ENCODE measurements at regions not wholly inside any gene's neighbourhood (a gene's known extent, or its start where the extent isn't known, plus 50 kb on each side); places are given as distances from the start of the nearest gene placed in this dataset.

DNA sequence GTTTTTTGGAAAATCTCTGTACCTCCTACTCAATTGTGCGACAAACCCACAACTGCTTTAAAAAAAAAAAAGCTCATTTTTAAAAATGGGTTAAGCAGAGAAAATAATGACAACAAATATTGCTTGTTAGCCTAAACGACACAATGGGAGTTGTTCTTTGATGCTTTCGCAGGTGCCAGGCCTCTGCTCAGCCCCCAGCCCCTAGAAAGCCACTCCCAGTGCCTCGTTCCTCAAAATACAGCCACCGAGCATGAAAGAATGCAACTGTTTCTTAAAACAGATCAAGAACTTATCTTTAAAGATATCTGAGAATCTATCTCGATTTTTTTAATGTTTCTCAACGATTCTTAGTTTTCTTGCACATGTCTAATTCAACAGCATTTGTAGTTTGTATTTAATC is 85.2 kb upstream of the PFKP start:
- in situ Hi-C loops (cut with MboI; ENCODE audit: low sequenced_read_pairs) = no loop called here

DNA sequence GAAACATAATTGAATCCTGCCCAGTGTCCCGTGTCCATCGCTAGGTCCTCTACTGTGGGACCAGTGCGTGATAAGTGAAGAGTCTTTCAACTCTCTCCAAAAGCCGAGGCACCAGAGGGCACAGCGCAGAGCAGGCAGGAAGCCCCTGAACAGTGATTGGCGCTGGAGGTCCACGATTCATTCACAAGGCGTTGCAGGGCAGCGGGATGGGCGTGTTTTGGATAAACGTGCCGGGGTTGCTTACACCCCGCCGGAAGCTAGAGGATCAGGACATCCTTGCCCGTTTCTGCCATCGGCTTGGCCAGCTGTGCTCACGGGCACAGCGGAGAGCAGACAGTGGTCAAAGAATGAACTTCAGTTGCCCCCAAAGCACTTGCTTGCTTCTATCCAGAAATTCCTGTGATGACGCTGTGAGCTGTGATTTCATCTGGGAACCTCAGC is 86.0 kb upstream of the PFKP start:
- in situ Hi-C loops (cut with MboI; ENCODE audit: low sequenced_read_pairs) = no loop called here

DNA sequence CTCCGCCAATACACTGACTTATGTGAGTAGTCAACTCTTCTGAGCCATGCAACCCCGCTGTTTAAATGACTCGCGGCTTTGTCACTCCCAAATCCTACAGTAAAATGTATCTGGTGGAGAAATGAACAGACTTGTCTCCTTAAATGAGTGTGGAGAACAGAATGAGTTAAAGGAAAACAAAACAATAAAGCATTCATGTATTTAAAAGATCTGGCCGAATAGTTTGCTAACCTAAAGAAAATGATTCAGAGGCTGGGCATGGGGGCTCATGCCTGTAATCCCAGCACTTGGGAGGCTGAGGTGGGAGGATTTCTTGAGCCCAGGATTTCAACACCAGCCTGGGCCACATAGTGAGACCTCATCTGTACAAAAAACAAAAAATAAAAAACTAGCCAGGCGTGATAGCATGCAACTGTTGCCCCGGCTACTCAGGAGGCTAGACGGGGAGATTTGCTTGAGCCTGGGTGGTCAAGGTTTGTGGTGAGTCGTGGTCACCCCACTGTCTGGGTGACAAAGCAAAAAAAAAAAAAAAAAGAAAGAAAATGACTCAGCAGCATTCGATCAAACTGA is 86.5 kb upstream of the PFKP start:
- in situ Hi-C loops (cut with MboI; ENCODE audit: low sequenced_read_pairs) = no loop called here

DNA sequence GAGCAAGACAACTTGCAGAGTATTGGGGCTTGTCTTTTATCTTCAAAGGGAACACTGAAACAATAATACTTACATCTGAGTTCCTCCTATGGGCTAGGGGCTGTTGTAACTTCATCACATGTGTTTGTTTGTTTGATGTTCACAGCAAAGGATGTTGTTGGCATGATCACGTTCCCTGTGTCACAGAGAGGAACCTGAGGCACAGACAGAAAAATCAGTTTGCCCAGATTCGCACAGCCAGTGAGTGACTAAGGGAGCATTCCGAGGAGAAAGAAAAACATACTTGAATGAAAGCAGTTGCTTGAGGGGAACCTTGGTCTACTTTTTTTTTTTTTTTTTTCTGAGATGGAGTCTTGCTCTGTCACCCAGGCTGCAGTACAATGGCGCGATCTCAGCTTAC is 87.2 kb upstream of the PFKP start:
- in situ Hi-C loops (cut with MboI; ENCODE audit: low sequenced_read_pairs) = no loop called here

DNA sequence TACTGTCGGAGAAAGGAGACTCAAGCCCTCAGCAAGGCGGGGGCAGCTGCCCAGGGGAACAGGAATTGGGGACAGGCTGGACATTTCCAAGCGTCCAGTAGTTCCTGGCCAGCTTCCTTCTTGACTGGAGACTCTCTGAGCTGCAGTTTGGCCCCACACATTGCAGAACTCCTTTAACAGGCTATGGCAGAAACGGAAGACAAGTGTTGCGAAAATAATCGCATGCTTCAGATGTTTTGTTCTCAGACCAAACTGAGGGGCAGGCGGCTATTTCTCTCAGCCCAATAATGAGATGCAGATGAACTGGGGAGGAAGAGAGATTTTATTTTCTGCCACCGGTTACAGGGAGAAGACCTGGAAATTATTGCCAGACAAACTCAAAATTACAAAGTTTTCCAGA is 88.0 kb upstream of the PFKP start:
- in situ Hi-C loops (cut with MboI; ENCODE audit: low sequenced_read_pairs) = no loop called here

DNA sequence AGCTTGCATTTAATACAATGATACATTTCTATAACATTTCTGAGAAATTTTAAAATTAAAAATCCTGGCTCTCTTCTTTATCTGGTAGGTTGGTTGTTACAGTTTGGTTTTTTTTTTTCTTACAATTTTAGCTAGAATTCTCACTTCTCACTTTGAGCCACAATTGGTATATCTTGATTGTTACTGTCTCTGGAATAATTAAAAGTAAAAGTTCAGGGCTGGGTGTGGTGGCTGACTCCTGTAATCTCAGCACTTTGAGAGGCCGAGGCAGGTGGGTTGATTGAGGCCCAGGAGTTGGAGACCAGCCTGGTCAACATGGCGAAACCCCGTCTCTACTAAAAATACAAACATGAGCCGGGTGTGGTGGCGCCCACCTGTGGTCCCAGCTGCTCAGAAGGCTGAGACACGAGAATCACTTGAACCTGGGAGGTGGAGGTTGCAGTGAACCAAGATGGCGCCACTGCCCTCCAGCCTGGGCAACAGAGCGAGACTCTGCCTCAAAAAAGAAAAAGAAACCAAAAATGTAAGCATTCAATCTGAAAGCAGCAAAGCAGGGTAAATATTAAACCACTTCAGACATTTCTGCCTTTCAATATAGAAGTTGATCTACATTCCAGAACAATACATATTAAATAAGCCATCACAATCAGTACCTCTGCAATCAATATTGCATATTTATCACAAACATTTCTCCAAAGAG is 88.6 kb upstream of the PFKP start:
- in situ Hi-C loops (cut with MboI; ENCODE audit: low sequenced_read_pairs) = no loop called here

DNA sequence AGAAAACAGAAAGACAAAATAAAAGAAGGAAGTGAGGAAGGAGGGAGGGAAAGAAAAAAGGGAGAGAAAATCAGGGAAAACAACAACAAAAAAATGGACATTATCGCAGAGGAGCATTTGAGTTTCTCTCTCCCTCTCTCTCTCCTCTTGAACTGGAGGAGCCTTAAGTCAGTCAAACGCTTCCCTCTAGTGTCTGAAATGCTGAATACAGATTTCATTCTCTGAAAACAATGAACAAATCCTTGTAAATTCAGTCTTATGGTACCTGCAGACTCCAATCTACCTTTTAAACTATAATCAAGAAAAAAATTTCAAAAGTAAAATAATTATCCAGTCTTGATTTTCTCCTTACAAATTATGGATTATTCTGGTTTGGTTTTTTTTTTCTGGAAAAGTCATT is 89.2 kb upstream of the PFKP start:
- in situ Hi-C loops (cut with MboI; ENCODE audit: low sequenced_read_pairs) = no loop called here

DNA sequence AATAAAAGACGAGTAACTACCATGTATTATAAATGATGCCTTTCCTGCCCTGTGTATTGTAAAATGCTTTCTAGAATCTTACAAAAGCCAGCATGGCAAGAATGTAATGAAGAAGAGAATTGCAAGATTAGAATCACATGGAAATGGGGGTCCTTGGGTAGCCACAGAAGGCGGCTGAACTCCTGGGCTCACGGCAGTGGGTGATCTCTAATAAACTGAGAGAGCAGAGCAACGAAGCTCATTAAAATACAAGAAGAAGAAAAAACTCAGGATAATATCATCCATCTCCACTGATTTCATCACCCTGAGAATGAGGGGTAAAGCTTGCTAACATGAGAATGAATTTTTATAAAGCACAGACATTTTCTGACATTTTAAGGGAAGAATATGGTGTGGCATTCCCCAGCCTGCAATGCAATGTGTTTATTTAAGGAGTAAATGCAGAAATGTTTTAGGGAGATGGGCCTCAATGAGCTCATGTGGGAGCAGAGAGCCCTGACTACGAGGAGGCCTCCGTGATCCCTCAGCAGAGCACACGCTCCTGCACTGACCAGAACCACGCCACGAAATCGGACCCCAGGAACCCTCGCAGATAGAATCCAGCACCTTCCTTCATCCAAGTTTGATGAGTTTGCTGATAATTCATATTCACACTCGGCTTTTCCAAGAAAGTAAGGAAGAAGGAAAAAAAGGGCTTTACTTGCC is 92.7 kb upstream of the PFKP start:
- in situ Hi-C loops (cut with MboI; ENCODE audit: low sequenced_read_pairs) = no loop called here

DNA sequence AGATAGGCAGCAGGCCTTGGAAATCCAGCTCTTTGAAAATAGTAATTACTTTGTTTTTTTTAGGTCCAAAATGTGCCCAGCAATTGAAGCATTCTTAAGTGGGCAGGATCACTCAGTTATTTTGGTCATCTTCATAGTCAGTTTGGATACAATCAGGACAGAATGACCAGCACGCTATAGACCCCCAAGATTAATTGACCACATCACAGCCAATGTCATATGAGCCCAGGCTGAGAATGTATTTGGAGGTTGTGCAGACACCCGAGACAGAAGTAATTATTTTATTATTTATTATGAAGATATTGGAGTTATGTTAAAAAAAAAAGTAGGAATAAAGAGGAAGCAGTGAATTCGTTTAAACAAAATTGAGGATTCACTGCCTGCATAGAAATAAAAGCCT is 93.3 kb upstream of the PFKP start:
- in situ Hi-C loops (cut with MboI; ENCODE audit: low sequenced_read_pairs) = no loop called here

DNA sequence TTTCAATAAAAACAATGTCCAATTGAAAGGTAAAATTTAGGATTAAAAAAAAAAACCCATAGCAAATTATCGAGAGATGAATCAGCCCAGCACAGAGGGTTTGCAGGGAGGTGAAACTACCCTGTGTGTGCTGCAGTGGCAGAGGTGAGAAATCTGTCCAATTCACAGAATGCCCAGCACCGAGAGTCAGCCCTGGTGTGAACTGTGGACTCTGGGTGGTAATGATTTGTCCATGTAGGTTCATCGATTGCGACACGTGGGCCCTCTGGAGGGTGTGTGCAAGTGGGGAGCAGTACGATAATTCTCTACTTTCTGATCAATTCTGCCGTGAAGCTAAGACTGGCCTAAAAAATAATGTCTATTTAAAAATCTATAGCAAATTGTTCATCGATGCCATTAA is 94.5 kb upstream of the PFKP start:
- in situ Hi-C loops (cut with MboI; ENCODE audit: low sequenced_read_pairs) = no loop called here

DNA sequence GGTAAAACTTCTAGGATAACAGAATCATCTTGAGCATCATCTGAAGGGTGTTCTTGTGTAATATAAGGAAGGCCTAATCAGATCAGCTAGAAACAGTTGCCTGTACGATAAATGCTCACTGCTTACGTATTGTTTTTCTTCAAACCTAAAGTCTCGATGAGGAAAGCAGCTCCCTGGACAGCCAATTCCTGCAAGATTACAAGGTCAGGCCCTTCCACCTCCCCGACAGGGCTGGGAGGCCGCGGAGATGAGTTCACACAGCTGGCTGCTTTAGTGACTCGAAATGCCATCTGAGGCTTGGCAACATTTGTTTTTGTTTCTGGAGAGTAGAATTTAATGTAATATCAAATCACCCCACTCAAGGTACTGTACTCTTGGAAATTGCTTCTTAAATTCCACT is 95.1 kb upstream of the PFKP start:
- in situ Hi-C loops (cut with MboI; ENCODE audit: low sequenced_read_pairs) = no loop called here

DNA sequence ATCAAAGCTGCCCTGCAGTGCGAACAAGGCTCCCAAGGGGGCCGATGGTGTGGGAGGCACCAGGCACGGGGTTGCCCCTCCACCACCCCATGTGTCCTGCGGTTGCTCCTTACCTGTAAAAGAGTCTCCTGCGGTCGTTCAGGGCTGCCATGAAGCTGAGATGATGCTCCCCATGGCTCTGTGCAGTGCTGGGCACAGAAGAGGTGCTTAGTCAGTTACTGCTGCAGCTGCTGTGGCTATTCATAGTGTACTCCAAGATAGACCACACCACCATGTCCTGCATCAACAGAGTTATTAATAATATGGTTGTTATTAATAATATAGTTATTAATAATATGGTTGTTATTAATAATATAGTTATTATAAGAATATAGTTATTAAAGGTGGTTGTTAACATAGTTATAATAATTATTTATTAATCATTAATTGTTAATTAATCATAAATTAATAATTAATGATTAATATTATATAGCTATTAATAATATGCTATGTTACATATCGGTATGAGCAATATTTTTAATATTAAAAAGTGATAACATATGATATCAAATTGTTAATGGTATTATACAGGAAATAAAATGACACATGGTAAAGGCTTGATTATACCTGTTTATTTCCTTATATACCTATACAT is 97.0 kb upstream of the PFKP start:
- in situ Hi-C loops (cut with MboI; ENCODE audit: low sequenced_read_pairs) = no loop called here

DNA sequence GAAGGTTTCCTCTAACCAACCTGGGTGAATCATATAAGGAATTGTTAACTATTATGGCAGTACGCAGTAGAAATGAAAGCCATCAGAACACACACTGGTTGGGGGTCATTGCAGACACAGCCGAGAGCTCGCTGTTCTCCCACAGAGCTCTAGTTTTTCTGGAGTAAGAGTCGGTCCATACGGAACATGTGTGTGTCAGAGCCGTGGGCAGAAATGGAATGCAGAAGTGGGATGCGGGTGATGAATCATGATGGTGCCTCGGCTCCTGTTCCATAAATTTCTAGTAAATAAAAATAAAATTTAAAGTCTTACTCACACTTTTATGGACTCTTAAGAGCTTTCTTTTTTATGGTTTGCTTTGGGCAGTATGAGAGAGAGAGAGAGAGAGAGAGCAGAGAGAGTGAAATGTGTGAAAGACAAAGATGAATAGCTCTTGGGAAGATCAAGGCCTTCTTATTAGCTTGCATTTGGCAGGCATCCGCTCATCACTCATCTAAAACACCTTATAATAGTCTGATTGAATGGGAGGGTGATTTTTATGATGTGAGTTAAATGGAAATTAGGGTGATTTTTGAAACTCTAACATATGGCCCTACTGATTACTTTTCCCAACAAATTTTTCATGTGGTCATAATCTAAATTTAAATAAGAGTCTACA is 98.8 kb upstream of the PFKP start:
- in situ Hi-C loops (cut with MboI; ENCODE audit: low sequenced_read_pairs) = no loop called here

DNA sequence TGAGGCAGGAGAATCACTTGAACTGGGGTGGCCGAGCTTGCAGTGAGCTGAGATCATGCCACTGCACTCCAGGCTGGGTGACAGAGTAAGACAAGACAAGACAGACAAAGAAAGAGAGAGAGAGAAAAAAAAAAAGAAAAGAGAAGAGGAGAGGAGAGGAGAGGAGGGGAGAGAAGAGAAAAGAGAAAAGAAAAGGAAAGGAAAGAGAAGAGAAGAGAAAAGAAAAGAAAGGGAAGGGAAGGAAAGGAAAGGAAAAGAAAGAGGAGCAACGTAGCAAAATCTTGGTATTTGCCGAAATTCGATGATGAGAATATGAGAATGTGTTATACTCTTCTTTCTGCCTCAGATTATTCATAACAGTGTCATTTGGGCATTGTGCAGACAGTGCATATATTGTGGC is 101.2 kb upstream of the PFKP start:
- in situ Hi-C loops (cut with MboI; ENCODE audit: low sequenced_read_pairs) = no loop called here

DNA sequence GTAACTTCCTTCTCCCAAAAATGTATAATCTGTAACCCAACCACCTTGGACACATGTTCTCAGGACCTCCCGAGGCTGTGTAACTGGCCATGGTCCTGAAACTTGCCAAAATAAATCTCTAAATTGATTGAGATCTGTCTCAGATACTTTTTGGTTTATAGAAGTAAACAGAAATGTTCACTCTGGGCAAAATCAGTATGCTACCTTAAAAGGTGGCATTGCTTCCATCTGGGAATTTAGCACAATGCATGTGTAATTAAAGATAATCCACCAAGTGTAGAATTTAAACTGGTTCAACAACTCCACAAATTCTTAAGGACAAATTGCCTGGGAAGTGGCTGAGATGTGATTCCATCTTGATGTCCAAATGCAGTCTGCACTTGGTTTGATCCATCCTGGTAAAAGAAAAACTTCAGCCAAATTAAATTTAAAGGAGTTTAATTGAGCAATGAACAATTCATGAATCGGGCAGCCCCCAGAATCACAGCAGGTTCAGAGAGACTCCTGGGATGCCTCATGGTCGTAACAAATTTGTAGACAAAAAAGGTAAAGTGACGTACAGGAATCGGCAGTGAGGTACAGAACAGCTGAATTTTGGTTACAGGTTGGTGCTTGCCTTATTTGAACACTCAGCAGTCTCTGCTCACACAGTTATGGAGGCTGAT is 102.6 kb upstream of the PFKP start:
- in situ Hi-C loops (cut with MboI; ENCODE audit: low sequenced_read_pairs) = no loop called here

DNA sequence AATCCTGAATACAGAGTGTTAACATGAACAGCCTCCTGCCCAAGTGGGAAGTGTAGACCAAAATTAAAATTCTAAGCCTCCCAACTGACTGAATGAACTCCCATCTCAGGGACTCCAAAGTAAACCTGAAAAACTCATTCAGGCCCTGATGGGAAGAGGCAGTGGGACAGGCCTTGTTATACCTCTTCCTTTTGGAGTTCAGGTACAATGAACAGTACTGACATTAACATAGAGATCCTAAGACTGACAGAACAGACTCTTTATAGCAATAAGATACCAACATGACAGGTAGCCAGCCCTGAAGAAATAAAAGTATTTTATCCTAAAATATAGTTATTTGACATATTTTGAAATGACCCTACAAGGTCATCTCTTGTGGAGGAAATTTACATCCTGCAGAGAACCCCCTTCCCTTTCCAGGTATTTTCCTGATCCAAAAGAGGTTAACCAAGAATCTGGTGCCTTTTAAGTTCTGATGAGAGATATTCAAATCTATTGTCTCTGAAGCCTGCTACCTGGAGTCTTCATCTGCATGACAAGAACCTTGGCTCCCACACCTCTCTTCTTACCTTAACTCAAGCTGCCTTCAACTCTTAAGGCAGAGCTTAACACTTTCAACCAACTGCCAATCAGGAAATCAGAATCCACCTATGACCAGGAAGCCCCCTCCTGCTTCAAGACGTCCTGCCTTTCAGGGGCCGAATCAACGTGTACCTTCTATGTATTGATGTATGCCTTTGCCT is 103.3 kb upstream of the PFKP start:
- in situ Hi-C loops (cut with MboI; ENCODE audit: low sequenced_read_pairs) = no loop called here

DNA sequence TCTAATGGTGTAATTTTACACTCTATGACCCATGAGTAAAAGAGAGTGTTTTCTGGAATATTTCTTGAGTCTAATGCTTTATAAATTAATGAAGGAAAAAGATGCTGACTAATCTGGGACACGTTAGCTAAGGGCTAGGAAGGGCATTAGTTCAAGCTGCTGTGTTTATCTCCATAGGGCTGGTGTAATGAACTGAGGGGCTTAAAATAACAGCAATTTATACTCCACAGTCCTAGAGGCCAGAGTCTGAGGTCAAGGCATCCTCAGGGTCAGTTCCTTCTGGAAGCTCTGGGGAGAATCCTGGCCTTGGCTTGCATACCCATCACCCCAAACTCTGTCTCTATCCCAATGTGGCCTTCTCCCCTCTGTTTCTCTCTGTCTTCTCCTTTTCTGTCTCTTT is 105.2 kb upstream of the PFKP start:
- in situ Hi-C loops (cut with MboI; ENCODE audit: low sequenced_read_pairs) = no loop called here

DNA sequence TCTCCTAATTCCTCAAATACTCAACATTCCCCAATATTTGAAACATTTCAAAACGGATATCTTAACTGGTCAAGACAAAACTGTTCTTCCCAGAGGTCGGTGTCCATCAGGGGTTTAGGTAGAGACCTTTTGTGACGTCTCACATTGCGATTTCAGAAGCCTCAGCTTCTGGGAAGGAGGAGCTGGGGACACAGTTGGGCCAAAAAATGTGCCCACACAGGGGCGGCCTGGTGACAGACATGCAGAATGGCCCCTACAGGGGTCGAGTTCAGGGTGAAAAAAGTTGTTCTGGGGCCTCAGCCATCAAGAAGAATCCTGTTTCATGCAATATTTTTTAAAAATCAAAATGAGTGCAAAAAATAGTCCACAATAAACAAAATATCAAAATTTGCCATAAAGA is 108.7 kb upstream of the PFKP start:
- in situ Hi-C loops (cut with MboI; ENCODE audit: low sequenced_read_pairs) = no loop called here

DNA sequence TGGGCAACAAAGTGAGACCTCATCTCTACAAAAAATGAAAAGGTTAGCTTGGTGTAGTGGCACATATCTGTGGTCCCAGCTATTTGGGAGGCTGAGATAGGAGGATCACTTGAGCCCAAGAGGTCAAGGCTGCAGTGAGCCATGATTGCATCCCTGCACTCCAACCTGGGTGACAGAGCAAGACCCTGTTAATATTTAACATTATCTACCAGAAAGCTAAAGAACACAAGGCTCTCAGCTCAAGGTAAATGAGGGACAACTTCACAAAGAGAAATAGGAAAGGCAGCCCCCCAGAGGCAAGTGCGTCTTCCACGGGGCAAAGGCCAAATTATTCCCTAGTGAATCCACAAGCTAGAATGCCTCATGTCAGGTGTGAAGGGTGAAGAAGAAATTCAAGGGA is 109.6 kb upstream of the PFKP start:
- in situ Hi-C loops (cut with MboI; ENCODE audit: low sequenced_read_pairs) = no loop called here

DNA sequence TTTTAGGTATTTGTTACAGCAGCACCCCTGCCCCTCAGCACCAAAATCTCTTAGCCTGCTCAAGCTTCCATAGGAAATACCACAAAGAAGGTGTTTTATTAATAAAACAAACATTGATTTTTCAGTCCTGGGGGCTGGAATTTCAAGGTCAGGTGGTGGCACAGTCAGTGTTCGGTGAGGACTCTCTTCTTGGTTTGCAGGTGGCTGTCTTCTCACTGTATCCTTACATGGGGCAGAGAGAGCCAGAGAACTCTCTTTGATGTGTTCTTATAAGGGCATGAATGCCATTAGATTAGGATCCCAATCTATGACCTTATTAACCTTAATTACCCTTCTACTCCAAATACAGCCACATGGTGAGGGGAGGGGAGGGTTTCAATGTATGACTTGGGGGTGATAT is 112.3 kb upstream of the PFKP start:
- in situ Hi-C loops (cut with MboI; ENCODE audit: low sequenced_read_pairs) = no loop called here

Measured in HL-60/S4 (cell line).